ENCODE measurements at regions not wholly inside any gene's neighbourhood (a gene's known extent, or its start where the extent isn't known, plus 50 kb on each side); places are given as distances from the start of the nearest gene placed in this dataset.

DNA sequence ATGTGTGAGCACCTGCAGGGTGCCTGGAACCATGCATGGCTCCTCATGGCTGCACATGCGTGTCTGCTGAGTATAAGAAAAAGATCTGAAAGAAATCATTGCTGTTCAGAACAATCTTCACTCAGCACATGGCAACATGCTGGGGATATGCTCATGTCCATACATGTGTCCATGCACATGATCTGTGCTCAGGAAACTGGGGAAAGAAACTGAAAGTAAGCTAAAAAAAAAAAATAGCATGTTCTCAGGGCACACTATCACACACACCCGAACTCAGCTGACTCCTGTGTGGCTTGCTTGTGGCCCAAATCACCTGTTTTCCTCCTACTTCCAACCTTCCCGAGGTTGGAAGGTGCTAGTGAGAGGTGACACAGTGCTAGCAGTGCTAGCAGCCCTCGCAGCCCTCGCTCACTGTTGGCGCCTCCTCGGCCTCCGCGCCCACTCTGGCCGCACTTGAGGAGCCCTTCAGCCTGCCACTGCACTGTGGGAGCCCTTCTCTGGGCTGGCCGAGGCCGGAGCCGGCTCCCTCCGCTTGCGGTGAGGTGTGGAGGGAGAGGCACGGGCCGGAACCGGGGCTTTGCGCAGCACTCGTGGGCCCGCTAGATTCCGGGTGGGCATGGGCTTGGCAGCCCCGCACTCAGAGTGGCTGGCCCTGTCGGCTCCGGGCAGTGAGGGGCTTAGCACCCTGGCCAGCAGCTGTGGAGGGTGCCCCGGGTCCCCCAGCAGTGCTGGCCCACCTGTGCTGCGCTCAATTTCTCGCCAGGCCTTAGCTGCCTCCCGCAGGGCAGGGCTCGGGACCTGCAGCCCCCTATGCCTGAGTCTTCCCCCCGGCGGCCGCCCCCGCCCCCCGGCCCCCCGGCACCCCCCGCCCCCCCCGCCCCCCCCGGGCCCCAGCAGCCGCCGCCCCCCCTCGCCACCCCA, 76.0 kb downstream of the GADD45G start:
- TF ChIP-seq, protein P1, sequence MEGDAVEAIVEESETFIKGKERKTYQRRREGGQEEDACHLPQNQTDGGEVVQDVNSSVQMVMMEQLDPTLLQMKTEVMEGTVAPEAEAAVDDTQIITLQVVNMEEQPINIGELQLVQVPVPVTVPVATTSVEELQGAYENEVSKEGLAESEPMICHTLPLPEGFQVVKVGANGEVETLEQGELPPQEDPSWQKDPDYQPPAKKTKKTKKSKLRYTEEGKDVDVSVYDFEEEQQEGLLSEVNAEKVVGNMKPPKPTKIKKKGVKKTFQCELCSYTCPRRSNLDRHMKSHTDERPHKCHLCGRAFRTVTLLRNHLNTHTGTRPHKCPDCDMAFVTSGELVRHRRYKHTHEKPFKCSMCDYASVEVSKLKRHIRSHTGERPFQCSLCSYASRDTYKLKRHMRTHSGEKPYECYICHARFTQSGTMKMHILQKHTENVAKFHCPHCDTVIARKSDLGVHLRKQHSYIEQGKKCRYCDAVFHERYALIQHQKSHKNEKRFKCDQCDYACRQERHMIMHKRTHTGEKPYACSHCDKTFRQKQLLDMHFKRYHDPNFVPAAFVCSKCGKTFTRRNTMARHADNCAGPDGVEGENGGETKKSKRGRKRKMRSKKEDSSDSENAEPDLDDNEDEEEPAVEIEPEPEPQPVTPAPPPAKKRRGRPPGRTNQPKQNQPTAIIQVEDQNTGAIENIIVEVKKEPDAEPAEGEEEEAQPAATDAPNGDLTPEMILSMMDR (conservative IDR thresholded peaks at IDR 0.05; ENCODE audit: low read length): no peak
- no peak for TF ChIP-seq EZH2phosphoT487 (IDR thresholded peaks at IDR 0.05; ENCODE audit: borderline replicate concordance, low read depth, low read length)

All from OCI-LY7 (cell line).